ENCODE measurements at regions not wholly inside any gene's neighbourhood (a gene's known extent, or its start where the extent isn't known, plus 50 kb on each side); places are given as distances from the start of the nearest gene placed in this dataset.

GRCh38 chr10:79012567-79012966, 56.2 kb upstream of the ZMIZ1 start:
- 89% methylated on average over 4 of the region's 4 CpGs for WGBS
- H3K4me1 ChIP-seq (ENCODE audit: insufficient read depth, low read length) = no peaks in the 10 kb centered on the region
- no peak overlapping the region for H3K4me3 ChIP-seq (ENCODE audit: low read length)
- H3K27me3 ChIP-seq (ENCODE audit: insufficient read depth, low read length) = 0 out of 2 replicates have a peak, but pooled peaks cover 3% of the 10 kb centered on the region
- no peak overlapping the region for H3K27ac ChIP-seq (ENCODE audit: low read depth, low read length)
- no peak overlapping the region for H3K9ac ChIP-seq (ENCODE audit: low read depth, low read length)
- H3K36me3 ChIP-seq (ENCODE audit: insufficient read depth, low read length) = no peaks in the 10 kb centered on the region
- no peaks in the 10 kb centered on the region for H3K9me3 ChIP-seq (ENCODE audit: insufficient read depth, low read depth, low read length)

GRCh38 chr10:79013406-79013987, 55.3 kb upstream of the ZMIZ1 start:
- Histone ChIP-seq H3K9me3 (ENCODE audit: insufficient read depth, low read depth, low read length) (no peaks in the 10 kb centered on the region), H3K4me3 (ENCODE audit: low read length) (no peak overlapping the region), H3K4me1 (ENCODE audit: insufficient read depth, low read length) (no peaks in the 10 kb centered on the region), H3K9ac (ENCODE audit: low read depth, low read length) (no peak overlapping the region), H3K27me3 (ENCODE audit: insufficient read depth, low read length) (0 out of 2 replicates have a peak, but pooled peaks cover 3% of the 10 kb centered on the region), H3K36me3 (ENCODE audit: insufficient read depth, low read length) (no peaks in the 10 kb centered on the region), H3K27ac (ENCODE audit: low read depth, low read length) (no peak overlapping the region)
- 84% methylated on average over 12 of the region's 12 CpGs for WGBS

- Histone ChIP-seq H3K9ac (ENCODE audit: low read depth, low read length) (no peak overlapping the region), H3K27me3 (ENCODE audit: insufficient read depth, low read length) (0 out of 2 replicates have a peak, but pooled peaks cover 3% of the 10 kb centered on the region), H3K27ac (ENCODE audit: low read depth, low read length) (no peak overlapping the region), H3K36me3 (ENCODE audit: insufficient read depth, low read length) (no peaks in the 10 kb centered on the region), H3K4me1 (ENCODE audit: insufficient read depth, low read length) (no peaks in the 10 kb centered on the region), H3K4me3 (ENCODE audit: low read length) (no peak overlapping the region), H3K9me3 (ENCODE audit: insufficient read depth, low read depth, low read length) (no peaks in the 10 kb centered on the region)
- WGBS = 95% methylated on average over 1 of the region's 1 CpG
Observed at GRCh38 chr10:79014796-79015195, 54.0 kb upstream of the ZMIZ1 start.

DNA sequence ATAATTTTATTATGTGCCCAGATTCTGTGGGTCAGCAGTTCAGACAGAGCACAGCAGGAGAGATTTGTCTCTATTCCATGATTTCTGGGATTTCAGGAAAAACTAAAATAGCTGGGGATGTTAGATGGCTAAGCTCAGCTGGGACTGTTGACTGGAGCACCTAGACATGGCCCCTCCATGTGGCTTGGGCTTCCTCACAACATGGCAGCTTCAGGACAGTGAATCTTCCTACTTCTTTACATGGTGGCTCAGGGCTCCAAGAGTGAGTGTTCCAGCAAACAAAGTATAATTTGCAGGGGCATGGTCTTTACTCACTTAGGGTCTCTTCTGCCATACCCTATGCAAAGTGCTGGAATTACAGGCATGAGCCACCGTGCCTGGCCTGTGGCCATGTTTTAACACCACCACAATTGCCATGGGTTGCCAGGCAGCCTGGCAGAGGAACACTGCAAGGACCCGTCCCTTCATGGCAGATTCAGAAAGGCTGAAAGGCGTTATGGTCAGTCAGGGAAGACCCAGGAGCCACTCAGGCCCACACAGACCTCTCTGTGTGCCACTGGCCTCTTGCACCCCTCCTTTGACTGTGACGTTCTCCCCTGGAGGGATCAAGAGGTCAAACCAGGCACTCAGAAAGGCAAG, 50.8 kb upstream of the ZMIZ1 start:
- H3K9ac ChIP-seq (ENCODE audit: low read depth, low read length) = no peak overlapping the region
- H3K4me1 ChIP-seq (ENCODE audit: insufficient read depth, low read length) = no peaks in the 10 kb centered on the region
- no peak overlapping the region for H3K4me3 ChIP-seq (ENCODE audit: low read length)
- H3K9me3 ChIP-seq (ENCODE audit: insufficient read depth, low read depth, low read length) = no peaks in the 10 kb centered on the region
- 89% methylated on average over 4 of the region's 4 CpGs for WGBS
- H3K27me3 ChIP-seq (ENCODE audit: insufficient read depth, low read length) = no peaks in the 10 kb centered on the region
- no peaks in the 10 kb centered on the region for H3K36me3 ChIP-seq (ENCODE audit: insufficient read depth, low read length)
- H3K27ac ChIP-seq (ENCODE audit: low read depth, low read length) = no peak overlapping the region

DNA sequence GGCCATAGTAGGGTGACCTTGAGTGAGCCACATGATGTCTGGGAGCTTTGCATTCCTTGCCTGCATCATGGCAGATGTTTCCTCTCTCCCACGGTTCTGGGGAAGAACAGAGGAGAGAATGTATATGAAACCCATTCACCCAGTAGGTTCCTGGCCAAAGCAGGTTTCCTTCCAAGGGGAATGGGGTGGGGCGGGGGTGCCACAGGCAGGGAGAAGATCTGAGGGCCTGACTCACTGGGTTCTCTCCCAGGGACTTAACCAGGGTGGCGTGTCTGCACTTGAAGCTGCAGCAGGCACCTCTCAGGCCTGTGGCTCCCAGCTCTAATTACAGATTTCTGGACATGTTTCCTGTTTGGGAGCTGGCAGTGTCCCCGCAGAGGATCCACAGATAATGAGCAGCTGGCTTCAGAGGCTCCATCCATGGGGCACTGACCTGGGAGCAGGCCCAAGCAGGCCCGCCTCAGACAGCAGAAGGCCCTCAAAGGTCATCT, 50.2 kb upstream of the ZMIZ1 start:
- H3K9ac ChIP-seq (ENCODE audit: low read depth, low read length) = no peak overlapping the region
- WGBS = 96% methylated on average over 5 of the region's 5 CpGs
- H3K4me3 ChIP-seq (ENCODE audit: low read length) = no peak overlapping the region
- no peaks in the 10 kb centered on the region for H3K27me3 ChIP-seq (ENCODE audit: insufficient read depth, low read length)
- no peaks in the 10 kb centered on the region for H3K36me3 ChIP-seq (ENCODE audit: insufficient read depth, low read length)
- no peaks in the 10 kb centered on the region for H3K9me3 ChIP-seq (ENCODE audit: insufficient read depth, low read depth, low read length)
- H3K4me1 ChIP-seq (ENCODE audit: insufficient read depth, low read length) = no peaks in the 10 kb centered on the region
- H3K27ac ChIP-seq (ENCODE audit: low read depth, low read length) = no peak overlapping the region

All from HUES64 (cell line).